ENCODE measurements at regions not wholly inside any gene's neighbourhood (a gene's known extent, or its start where the extent isn't known, plus 50 kb on each side); places are given as distances from the start of the nearest gene placed in this dataset.
"Not testable (repeated sequence)": the region's sequence is repeated elsewhere in the genome, so short reads cannot be mapped to it uniquely, and the experiment has no call there.

GRCh38 chr13:18599791-18600211, 581.8 kb downstream of the TUBA3C start:
- H3K27me3 ChIP-seq (ENCODE audit: insufficient read depth in 3 of 3, low read length in 2 of 3); H3K27ac ChIP-seq; H3K9me3 ChIP-seq; H3K4me1 ChIP-seq; H3K36me3 ChIP-seq (ENCODE audit: insufficient read depth in 1 of 2, low read depth in 1 of 2); ATAC-seq; intact Hi-C loops (cut with DNase I); DNase-seq; H3K4me3 ChIP-seq: not testable (repeated sequence)
- WGBS, 3 donors: 34 to 43% (median 40%) methylated on average over 22 to 25 of the region's 25 CpGs

DNA sequence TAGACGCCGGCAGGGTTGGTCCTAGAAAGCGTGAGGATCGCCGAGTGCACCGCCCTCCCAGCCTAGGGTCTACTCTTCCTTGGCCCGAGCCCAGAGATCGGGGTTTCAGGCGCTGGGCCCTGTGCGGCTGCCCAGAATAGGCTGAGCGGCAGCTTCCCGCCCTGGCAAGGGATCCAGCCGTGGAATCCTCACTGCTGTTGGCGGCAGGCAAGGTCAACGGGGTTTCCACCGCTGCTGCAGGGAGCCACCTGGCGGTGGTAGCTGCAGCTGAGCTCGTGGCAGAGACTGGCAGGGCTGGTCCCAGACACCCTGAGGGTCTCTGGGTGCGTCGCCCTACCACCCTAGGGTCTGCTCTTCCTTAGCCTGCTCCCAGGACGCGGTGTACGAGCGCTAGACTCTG, 583.1 kb downstream of the TUBA3C start:
- H3K36me3 ChIP-seq (ENCODE audit: insufficient read depth in 1 of 2, low read depth in 1 of 2); H3K4me3 ChIP-seq; H3K4me1 ChIP-seq; H3K27me3 ChIP-seq (ENCODE audit: insufficient read depth in 3 of 3, low read length in 2 of 3); H3K9me3 ChIP-seq; intact Hi-C loops (cut with DNase I); DNase-seq; ATAC-seq; H3K27ac ChIP-seq: not testable (repeated sequence)
- WGBS, 3 donors: 58 to 65% (median 62%) methylated on average over 12 to 24 of the region's 24 CpGs

DNA sequence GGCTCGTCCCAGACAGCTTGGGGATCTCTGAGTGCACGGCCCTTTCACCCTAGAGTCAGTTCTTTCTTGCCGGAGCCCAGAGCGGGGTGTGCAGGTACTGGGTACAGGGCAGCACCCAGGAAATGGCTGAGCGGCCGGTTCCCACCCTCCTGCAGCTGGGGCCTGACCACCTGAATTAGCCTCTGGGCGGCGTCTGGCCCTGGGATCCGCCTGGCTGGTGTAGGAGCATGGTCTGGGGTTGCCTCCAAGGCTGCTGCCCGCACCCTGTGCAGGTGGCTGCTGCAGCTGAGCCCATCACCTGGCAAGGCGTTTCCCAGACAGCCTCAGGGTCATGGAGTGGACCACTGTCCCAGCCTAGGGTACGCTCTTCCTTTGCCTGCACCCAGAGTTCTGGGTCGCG, 583.7 kb downstream of the TUBA3C start:
- ATAC-seq; H3K4me1 ChIP-seq; H3K9me3 ChIP-seq; H3K27me3 ChIP-seq (ENCODE audit: insufficient read depth in 3 of 3, low read length in 2 of 3); H3K4me3 ChIP-seq; H3K27ac ChIP-seq; H3K36me3 ChIP-seq (ENCODE audit: insufficient read depth in 1 of 2, low read depth in 1 of 2); intact Hi-C loops (cut with DNase I); DNase-seq: not testable (repeated sequence)
- WGBS, 3 donors: 72 to 81% (median 80%) methylated on average over 14 of the region's 14 CpGs

- ATAC-seq; intact Hi-C loops (cut with DNase I); H3K36me3 ChIP-seq (ENCODE audit: insufficient read depth in 1 of 2, low read depth in 1 of 2); H3K4me3 ChIP-seq; H3K9me3 ChIP-seq; H3K4me1 ChIP-seq; H3K27me3 ChIP-seq (ENCODE audit: insufficient read depth in 3 of 3, low read length in 2 of 3); H3K27ac ChIP-seq; DNase-seq: not testable (repeated sequence)
- WGBS, 3 donors: no CpG with 5 or more reads among the region's 1 CpG
Observed at GRCh38 chr13:18577103-18577502, 604.5 kb downstream of the TUBA3C start.

DNA sequence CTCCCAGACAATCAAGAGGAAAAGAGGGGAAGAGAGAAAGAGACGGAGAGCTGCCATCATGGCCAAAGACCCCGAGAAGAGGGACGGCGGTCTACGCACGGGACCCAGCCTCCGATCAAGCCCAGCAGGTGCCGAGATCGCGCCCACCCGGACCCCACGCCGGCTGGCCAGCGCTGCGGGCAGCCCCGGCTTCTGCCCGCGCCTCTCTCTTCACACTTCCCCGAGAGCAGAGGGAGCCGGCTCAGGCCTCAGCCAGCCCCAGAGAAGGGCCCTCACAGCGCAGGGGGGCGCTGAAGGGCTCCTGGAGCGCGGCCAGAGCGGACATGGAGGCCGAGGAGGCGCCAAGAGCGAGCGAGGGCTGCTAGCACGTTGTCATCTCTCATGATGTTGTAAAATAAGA, 613.7 kb downstream of the TUBA3C start:
- H3K4me3 ChIP-seq; intact Hi-C loops (cut with DNase I); H3K9me3 ChIP-seq; H3K27ac ChIP-seq; ATAC-seq; H3K4me1 ChIP-seq; DNase-seq; H3K36me3 ChIP-seq (ENCODE audit: insufficient read depth in 1 of 2, low read depth in 1 of 2); H3K27me3 ChIP-seq (ENCODE audit: insufficient read depth in 3 of 3, low read length in 2 of 3): not testable (repeated sequence)
- 79 to 89% (median 83%) methylated on average over 13 to 30 of the region's 30 CpGs for WGBS, 3 donors
